GM19238 (cell line): ENCODE measurements at regions not wholly inside any gene's neighbourhood (a gene's known extent, or its start where the extent isn't known, plus 50 kb on each side); places are given as distances from the start of the nearest gene placed in this dataset.
A peak's percentile ranks its signal among the peaks of the same experiment; 100 is the strongest.
"Not testable (repeated sequence)": the region's sequence is repeated elsewhere in the genome, so short reads cannot be mapped to it uniquely, and the experiment has no call there.

Experiments
- DNase-seq: peaks from one replicate; pipeline ENCODE4 v3.0.0; 2011; ENCODE audit warnings: low spot score; ENCODE audit not compliant: insufficient read length

DNA sequence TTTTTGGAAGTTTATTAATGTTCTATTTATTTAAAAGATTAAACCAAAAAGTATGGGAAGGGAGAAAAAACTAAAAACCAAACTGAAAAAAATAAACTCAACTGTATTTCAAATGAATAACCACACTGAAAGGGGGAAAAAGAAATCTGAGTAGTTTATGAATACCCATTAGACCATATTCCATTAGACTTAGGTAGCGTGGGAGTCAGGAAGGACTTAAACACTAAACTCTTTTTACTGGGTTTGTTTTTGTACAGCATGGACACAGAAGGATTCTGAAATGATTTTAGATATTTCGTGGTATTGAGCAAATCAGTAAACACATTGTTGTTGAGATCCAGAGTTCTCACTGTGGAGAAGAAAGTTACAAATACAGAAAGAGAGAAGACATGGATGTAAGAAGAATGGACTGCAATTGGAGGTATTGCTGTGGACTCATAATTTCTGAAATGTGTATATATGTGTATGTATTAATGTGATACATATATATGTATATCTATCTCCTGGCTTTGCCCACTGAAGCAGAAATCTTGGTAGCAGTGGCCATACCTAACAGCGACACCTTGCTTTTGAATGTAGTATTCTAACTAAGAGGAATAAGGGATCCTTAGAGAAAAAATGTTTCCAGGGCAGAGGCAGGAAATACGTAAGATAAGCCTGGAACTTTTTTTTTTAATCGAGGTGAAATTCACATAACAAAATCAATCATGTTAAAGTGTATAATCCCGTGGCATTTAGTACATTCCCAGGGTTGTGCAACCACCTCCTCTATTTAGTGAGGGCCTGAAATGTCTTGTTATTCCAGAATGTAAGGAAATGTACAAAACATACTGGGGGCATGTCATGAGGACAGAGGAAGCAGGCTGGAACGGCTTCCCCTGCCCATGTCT is 228.8 kb downstream of the SMARCA2 start:
- no peak for DNase-seq

- DNase-seq = no peak
Measured at GRCh38 chr9:2247340-2247739, 232.2 kb downstream of the SMARCA2 start.

DNA sequence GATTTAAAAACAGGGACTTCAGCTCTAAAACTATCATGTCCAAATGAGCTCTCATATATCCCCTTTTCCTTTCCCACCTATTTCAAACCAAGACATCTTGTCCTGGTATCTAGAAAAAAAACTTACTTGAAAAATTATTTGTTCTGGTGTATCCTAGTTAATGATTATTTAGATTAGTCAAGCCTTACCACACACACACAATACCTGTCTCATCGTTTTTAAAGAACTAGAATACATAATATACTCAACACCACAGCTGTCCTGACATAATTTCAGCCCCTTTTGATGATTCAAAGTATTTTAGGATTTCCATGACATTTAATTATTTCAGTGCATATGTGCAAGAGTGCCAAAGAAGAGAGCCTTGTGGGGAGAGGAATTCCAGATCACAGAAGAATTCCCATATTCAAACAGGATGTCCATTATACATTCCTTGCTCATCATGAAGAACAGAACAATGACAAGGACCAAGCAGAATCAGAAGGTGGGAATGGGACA is 233.7 kb downstream of the SMARCA2 start:
- no peak for DNase-seq

- DNase-seq = no peak
Measured at GRCh38 chr9:2253636-2254580, 238.8 kb downstream of the SMARCA2 start.

DNA sequence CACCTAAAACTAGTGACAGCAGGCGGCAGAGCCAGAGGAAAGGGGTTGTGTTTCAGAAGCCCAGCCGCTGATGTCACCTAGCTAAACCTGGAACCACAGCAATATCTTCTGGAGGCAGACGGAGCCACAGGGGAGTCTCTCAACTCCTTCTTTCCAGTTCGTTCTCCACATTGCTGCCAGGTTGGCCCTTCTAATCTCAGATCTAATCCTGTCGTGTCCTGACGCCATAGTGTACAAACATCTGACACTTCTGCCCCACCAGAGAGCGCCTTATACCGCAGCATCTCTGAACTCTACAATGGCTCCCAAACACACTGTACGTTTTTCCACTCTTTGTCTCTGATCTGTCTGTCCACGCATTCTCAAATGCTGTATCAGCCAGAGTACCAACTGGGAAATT is 240.0 kb downstream of the SMARCA2 start:
- DNase-seq = no peak

- no peak for DNase-seq
Measured at GRCh38 chr9:2257248-2257929, 242.2 kb downstream of the SMARCA2 start.

- DNase-seq = no peak
Measured at GRCh38 chr9:2260417-2261306, 245.5 kb downstream of the SMARCA2 start.

GRCh38 chr9:2261421-2262103 is 246.4 kb downstream of the SMARCA2 start:
- DNase-seq = no peak

DNA sequence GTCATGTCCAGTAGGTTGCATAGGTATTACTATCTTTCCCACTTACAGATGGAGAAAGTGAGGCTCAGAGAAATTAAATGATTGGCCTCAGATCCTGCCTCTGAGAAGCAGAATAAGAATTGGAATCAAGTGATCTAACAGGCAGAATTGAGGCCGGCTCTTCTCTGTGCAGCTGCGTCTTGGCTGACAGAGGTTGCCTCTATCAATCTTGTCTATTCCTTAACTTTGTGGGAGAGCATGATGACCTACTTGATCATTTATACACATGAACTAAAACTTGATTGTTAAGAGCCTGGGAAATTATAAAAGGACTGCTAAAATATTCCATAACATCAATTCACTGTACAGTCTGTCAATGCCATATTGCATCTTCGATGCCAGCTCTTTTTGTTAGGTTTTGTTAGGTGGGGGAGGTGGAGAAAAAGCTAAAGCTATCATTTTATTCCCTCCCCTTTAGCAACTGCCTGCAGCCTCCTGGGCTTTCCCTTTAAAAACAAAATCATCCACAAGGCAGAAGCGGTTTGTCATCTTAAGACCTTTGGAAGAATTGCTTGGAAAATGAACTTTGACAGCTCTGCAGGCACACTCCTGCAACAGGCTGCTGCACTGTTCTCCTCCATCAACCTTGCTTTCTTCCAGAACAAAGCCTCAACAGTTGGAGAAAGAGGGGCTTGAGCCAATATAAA is 247.4 kb downstream of the SMARCA2 start:
- no peak for DNase-seq

- DNase-seq = no peak
Measured at GRCh38 chr9:2263111-2263510, 248.0 kb downstream of the SMARCA2 start.

DNA sequence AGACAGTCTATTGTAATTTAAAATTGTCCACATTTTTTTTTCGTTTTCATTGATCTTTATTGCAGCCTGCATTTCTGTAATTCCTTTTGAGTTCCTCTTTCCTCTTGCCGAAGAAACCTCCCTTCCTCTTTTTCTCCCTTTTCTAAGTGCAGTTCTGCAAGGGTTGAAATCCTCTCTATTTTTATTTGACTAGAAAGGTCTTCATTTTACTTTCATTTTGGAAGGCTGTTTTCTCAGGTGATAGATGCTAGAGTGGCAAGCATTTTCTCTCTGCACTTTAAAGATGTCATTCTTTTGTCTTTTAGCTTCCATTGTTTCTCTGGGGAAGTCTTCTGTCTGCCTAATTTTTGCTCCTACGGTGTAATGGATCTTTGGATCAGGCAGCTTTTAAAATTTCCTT is 248.5 kb downstream of the SMARCA2 start:
- DNase-seq = no peak

GRCh38 chr9:2264081-2264480 is 248.9 kb downstream of the SMARCA2 start:
- DNase-seq = no peak

GRCh38 chr9:2267181-2267745 is 252.1 kb downstream of the SMARCA2 start:
- DNase-seq = no peak

DNA sequence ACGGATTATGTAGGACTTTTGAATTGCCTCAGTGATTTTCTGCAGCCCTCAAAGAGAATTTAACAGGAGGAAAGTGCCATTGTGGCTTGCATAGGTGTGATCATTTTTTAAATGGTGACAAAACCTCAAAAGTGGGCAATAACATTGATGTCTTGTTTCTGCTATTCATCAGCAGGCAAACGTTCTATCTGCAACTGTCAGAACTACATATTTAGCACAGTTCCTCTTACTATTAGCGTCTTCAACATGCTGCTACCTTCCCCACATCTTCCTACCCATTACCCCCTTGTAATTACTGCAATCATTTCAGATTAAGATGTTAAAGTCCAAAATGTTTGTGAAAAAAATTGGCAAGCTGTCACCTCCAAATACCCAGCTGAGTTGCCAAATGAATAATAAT is 254.6 kb downstream of the SMARCA2 start:
- no peak for DNase-seq

DNA sequence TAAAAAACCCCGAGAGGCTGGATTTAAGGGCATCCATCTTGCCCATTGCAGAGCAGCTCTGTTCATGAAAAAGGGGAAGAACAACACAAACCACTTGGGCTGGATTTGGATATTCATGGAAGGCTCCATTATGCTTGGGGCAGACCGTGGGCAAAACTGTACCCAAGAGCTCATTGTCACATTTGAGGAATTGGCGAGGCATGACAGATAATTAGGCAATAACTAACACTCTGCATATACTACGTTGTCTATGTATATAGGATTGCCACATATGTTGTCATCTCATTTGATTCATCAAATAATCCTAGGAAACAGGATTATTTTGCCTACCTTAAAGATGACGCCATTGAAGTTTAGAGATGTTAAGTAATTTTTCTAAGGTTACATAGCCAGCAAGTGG is 255.4 kb downstream of the SMARCA2 start:
- DNase-seq = no peak

DNA sequence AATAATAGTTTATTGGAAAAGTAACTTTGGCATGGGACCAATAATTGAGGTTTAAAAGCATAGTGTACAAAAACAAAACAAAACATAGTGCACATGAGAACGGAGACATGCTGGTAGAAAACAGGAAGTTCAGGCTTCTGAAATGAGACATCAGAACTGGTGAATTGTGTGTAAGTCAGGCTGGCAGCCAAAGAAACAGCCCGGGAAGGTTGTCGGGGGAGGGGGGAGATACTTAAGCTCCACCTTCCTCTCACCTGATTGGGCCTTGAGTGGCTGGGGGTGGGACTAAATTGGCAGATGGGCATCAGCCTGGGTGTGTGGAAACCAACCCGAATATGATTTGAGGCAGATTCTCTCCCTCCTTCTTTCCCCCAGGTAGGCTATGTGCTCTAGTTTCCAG is 256.3 kb downstream of the SMARCA2 start:
- peak; percentile 10 for DNase-seq

DNA sequence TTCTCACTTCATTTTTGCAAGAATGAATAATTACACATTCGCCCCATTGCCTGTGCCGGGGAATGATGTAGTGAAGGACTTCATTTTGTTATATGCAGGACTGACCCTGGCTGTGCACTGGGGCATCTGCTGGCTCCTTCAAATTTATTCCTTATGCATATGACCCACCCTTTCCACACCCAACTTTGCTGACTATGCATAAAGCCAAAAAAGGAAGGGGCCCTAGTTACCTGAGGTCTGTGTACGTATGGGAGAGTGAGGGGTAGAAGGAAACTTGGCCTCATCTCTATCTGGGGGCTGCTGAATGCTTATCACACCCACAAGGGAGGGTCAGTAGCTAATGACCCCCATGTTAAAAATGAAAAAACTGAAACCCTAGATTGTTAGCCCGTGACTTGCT is 259.6 kb downstream of the SMARCA2 start:
- DNase-seq = no peak

DNA sequence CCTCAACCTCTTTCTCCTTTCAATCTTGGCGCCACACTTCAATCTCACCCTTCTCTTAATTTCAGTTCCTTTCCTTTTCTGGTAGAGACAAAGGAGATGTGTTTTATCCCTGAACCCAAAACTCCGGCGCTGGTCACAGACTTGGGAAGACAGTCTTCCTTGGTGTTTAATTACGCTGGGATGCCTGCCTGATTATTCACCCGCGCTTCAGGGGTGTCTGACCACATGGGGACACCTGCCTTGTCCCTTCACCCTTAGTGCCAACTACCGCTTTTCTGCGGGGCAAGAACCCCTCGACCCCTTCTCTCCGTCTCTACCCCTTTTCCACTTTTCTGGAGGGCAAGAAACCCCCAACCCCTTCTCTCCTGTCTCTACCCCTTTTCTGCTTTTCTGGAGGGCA is 261.1 kb downstream of the SMARCA2 start:
- no peak for DNase-seq

GRCh38 chr9:2277133-2277532 is 262.0 kb downstream of the SMARCA2 start:
- not testable (repeated sequence) for DNase-seq
